HG02981 (cell line): ENCODE measurements at regions not wholly inside any gene's neighbourhood (a gene's known extent, or its start where the extent isn't known, plus 50 kb on each side); places are given as distances from the start of the nearest gene placed in this dataset.
"Not testable (repeated sequence)": the region's sequence is repeated elsewhere in the genome, so short reads cannot be mapped to it uniquely, and the experiment has no call there.

Source experiments
- ATAC-seq: cut with Tn5 transposase; IDR thresholded peaks from one replicate; pipeline ENCODE4 v1.9.1; 2021; ENCODE audit warnings: mild to moderate bottlenecking, moderate library complexity; ENCODE audit not compliant: unreplicated experiment

- ATAC-seq, result not testable (repeated sequence)
Observed at GRCh38 chr9:65397226-65397625, 112.2 kb upstream of the FOXD4L5 start.

GRCh38 chr9:65396601-65397000 lies 111.6 kb upstream of the FOXD4L5 start:
- ATAC-seq, result not testable (repeated sequence)

- ATAC-seq, result not testable (repeated sequence)
Observed at GRCh38 chr9:65395789-65396188, 110.8 kb upstream of the FOXD4L5 start.

- not testable (repeated sequence) for ATAC-seq
Observed at GRCh38 chr9:65395121-65395520, 110.1 kb upstream of the FOXD4L5 start.

GRCh38 chr9:65393111-65393810 lies 108.3 kb upstream of the FOXD4L5 start:
- ATAC-seq, result not testable (repeated sequence)

- ATAC-seq, result not testable (repeated sequence)
Observed at GRCh38 chr9:65392611-65393010, 107.6 kb upstream of the FOXD4L5 start.

- ATAC-seq, result not testable (repeated sequence)
Observed at GRCh38 chr9:65389710-65390109, 104.7 kb upstream of the FOXD4L5 start.

- not testable (repeated sequence) for ATAC-seq
Observed at GRCh38 chr9:65389216-65389615, 104.2 kb upstream of the FOXD4L5 start.

- ATAC-seq, result peak; percentile 96
Observed at GRCh38 chr9:65386699-65387098, 101.7 kb upstream of the FOXD4L5 start.

GRCh38 chr9:65386191-65386590 lies 101.2 kb upstream of the FOXD4L5 start:
- ATAC-seq, result not testable (repeated sequence)

GRCh38 chr9:65385655-65386024 lies 100.6 kb upstream of the FOXD4L5 start:
- ATAC-seq, result not testable (repeated sequence)

- ATAC-seq, result not testable (repeated sequence)
Observed at GRCh38 chr9:65384759-65385654, 100.0 kb upstream of the FOXD4L5 start.

GRCh38 chr9:65384066-65384465 lies 99.1 kb upstream of the FOXD4L5 start:
- ATAC-seq, result not testable (repeated sequence)

- ATAC-seq, result not testable (repeated sequence)
Observed at GRCh38 chr9:65383646-65384045, 98.6 kb upstream of the FOXD4L5 start.

- ATAC-seq, result not testable (repeated sequence)
Observed at GRCh38 chr9:65382701-65383318, 97.8 kb upstream of the FOXD4L5 start.
